GM12873 (cell line): ENCODE measurements at regions not wholly inside any gene's neighbourhood (a gene's known extent, or its start where the extent isn't known, plus 50 kb on each side); places are given as distances from the start of the nearest gene placed in this dataset.

Experiments
- TF ChIP-seq, protein P1 (sequence below): IDR thresholded peaks from 2 replicates; pipeline ENCODE4 v1.5.1; 2012; ENCODE audit warnings: low read depth, mild to moderate bottlenecking, moderate library complexity, low read length, control low read depth; ENCODE audit not compliant: insufficient read depth; ENCODE audit errors: missing control alignments

DNA sequence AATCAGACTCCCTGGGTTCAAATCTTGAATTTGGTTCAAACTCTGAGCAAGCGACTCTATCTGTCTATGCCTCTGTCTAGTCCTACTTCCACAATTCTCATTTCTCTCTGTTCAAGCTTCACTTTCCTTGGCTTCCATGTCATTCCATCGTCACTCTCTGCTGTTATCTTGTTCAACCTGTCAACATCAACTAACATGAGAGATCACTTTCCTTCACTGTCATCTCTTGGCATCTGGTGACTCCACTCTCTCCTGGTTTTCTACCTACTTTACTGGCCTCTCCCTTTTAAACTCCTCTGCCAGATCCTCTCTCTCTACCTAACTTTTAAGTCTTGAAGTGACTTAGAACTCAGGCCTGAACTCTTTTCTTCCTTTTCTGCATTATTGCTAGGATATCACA is 240.2 kb downstream of the BCAT1 start:
- TF ChIP-seq, protein P1, sequence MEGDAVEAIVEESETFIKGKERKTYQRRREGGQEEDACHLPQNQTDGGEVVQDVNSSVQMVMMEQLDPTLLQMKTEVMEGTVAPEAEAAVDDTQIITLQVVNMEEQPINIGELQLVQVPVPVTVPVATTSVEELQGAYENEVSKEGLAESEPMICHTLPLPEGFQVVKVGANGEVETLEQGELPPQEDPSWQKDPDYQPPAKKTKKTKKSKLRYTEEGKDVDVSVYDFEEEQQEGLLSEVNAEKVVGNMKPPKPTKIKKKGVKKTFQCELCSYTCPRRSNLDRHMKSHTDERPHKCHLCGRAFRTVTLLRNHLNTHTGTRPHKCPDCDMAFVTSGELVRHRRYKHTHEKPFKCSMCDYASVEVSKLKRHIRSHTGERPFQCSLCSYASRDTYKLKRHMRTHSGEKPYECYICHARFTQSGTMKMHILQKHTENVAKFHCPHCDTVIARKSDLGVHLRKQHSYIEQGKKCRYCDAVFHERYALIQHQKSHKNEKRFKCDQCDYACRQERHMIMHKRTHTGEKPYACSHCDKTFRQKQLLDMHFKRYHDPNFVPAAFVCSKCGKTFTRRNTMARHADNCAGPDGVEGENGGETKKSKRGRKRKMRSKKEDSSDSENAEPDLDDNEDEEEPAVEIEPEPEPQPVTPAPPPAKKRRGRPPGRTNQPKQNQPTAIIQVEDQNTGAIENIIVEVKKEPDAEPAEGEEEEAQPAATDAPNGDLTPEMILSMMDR: no peak

GRCh38 chr12:24708043-24708442 is 240.9 kb downstream of the BCAT1 start:
- TF ChIP-seq, protein P1: no peak

- TF ChIP-seq, protein P1: no peak
Measured at GRCh38 chr12:24707334-24707733, 241.6 kb downstream of the BCAT1 start.

DNA sequence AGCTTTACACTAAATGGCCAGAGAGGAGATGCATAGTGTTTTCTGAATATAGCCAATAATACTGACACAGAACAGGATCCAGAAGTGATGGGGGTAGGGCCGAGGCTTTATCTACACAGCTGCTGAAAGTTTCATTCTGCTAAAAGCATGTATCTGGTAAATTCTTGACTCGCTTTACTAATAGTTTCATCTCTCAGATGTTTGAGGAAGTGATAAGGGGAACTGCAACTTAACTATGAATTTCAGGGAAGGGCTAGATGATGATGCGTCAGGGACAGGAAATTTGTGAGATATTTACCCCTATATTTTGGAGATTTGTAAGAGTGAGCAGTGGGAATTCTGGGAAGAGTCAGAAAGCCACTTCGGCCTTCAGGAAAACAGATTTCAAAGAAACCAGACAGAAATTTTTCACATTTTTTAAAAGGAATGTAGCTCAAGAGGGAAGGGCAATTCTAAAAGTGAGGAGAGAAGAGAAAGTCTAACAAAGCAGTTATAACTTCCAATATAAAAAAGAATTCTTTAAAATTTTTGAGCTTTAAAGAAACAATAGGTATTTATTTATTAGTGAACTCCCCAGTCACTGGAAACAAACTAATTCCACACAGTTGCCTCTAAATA is 243.1 kb downstream of the BCAT1 start:
- TF ChIP-seq, protein P1: no peak

- TF ChIP-seq, protein P1: no peak
Measured at GRCh38 chr12:24705216-24705615, 243.7 kb downstream of the BCAT1 start.

- TF ChIP-seq, protein P1: no peak
Measured at GRCh38 chr12:24701343-24701742, 247.6 kb downstream of the BCAT1 start.

- TF ChIP-seq, protein P1: no peak
Measured at GRCh38 chr12:24698972-24699371, 249.9 kb downstream of the BCAT1 start.
